Panc1 (cell line): ENCODE measurements at regions not wholly inside any gene's neighbourhood (a gene's known extent, or its start where the extent isn't known, plus 50 kb on each side); places are given as distances from the start of the nearest gene placed in this dataset.

Source experiments
- ATAC-seq: fragments of 200-7000 bp; cut with Tn5 transposase; 2 replicates; pipeline ENCODE4 v1.9.1; 2020; ENCODE audit warnings: mild to moderate bottlenecking, moderate library complexity
- BruUV-seq: library from RNA; stranded (reverse); fragments of 400-500 nt; replicated peaks from 2 replicates; lab custom pipeline; 2021; lab: Mats Ljungman, UMichigan
- CTCF ChIA-PET: fragments of 300-600 bp; sonication (Branson Sonifier 250); formaldehyde crosslinking; loops from one replicate; lab custom pipeline; 2022; ENCODE audit warnings: antibody characterized with exemption; lab: Charles Lee
- POLR2A ChIA-PET: fragments of 300-600 bp; sonication (Branson Sonifier 250); formaldehyde crosslinking; loops from one replicate; lab custom pipeline; 2022; ENCODE audit warnings: antibody characterized with exemption; lab: Charles Lee
- DNase-seq: peaks from one replicate; pipeline ENCODE4 v3.0.0-alpha.2; 2010; ENCODE audit warnings: low read depth, low spot score
- H3K27ac ChIP-seq: 2 replicates; pipeline ENCODE4 v1.5.1; 2011; ENCODE audit warnings: mild to moderate bottlenecking, low read length, inconsistent platforms
- H3K27me3 ChIP-seq: fragments of 200-500 bp; sonication (Bioruptor generic); 2 replicates; pipeline ENCODE4 v1.6.0; 2014; ENCODE audit warnings: low read length, inconsistent platforms; ENCODE audit not compliant: control insufficient read depth, insufficient read depth
- H3K36me3 ChIP-seq: fragments of 200-500 bp; sonication (Bioruptor generic); 2 replicates; pipeline ENCODE4 v1.5.1; 2014; ENCODE audit warnings: inconsistent platforms, mild to moderate bottlenecking, low read length, moderate library complexity; ENCODE audit not compliant: control insufficient read depth, insufficient read depth
- H3K4me1 ChIP-seq: 2 replicates; pipeline ENCODE4 v1.5.1; 2011; ENCODE audit warnings: inconsistent platforms, mild to moderate bottlenecking, low read length, moderate library complexity; ENCODE audit not compliant: control insufficient read depth, insufficient read depth
- H3K4me3 ChIP-seq, 2 experiments: 2 replicates each; pipeline ENCODE4 v1.5.1; 2011 to 2012; ENCODE audit warnings: low read depth in 2 of 2, low read length in 2 of 2, mild to moderate bottlenecking in 2 of 2, inconsistent platforms in 1 of 2, moderate library complexity in 1 of 2
- H3K9me3 ChIP-seq: fragments of 200-500 bp; sonication (Bioruptor generic); 2 replicates; pipeline ENCODE4 v1.5.1; 2014; ENCODE audit warnings: low read depth, mild to moderate bottlenecking, inconsistent platforms, low read length, moderate library complexity; ENCODE audit not compliant: control insufficient read depth, insufficient read depth
- CTCF ChIP-seq: fragments of 450-650 bp; IDR thresholded peaks from 2 replicates; pipeline ENCODE4 v1.5.1; 2017; ENCODE audit warnings: mild to moderate bottlenecking
- POLR2AphosphoS5 ChIP-seq: IDR thresholded peaks from 2 replicates; pipeline ENCODE4 v1.6.1; 2012; ENCODE audit warnings: mild to moderate bottlenecking, low read depth, low read length, moderate library complexity
- REST ChIP-seq, 2 experiments: IDR thresholded peaks; 2 replicates each; pipeline ENCODE4 v1.6.1; 2011 to 2012; ENCODE audit warnings: low read depth in 2 of 2, control low read depth in 1 of 2, low read length in 1 of 2, mild to moderate bottlenecking in 1 of 2, moderate library complexity in 1 of 2; ENCODE audit not compliant: insufficient read depth in 1 of 2
- SIN3A ChIP-seq: IDR thresholded peaks from 2 replicates; pipeline ENCODE4 v1.6.1; 2012; ENCODE audit warnings: low read depth, mild to moderate bottlenecking, low read length, moderate library complexity, borderline replicate concordance; ENCODE audit not compliant: insufficient read depth
- TCF7L2 ChIP-seq: IDR thresholded peaks from 2 replicates; pipeline ENCODE4 v1.6.1; 2011; ENCODE audit warnings: mild to moderate bottlenecking, low read depth, low read length, inconsistent platforms
- in situ Hi-C: cut with HindIII; loops from 2 replicates; pipeline ENCODE4 v1.10.0; 2016; ENCODE audit warnings: low sequenced_read_pairs, low pct_unique_long_range_greater_than_20kb
- intact Hi-C: fragments of 100-400 bp; cut with micrococcal nuclease; formaldehyde crosslinking; loops from one replicate; pipeline ENCODE4 v1.10.0; 2022; ENCODE audit not compliant: unreplicated experiment

DNA sequence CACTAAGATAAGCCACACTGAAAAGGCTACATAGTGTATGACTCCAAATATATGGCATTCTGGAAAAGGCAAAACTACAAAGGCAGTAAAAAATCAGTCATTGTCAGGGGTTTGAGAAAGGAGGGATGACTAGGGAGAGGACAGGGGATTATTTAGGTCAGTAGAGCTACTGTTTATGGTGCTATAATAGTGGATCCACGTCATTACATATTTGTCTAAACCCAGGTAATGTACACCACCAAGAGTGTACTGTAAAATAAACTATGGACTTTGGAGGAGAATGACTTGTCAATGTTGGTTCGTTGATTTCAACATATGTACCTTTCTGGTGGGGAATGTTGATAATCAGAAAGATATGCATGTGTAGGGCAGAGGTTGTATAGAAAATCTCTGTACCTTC, 837.6 kb downstream of the FAM133A start:
- BruUV-seq: no TSS peak
- Histone ChIP-seq H3K27me3 (no peaks in the 10 kb centered on the region), H3K4me3 (no peak overlapping the region), H3K9me3 (no peaks in the 10 kb centered on the region), H3K4me1 (no peaks in the 10 kb centered on the region), H3K27ac (no peak overlapping the region), H3K36me3 (no peaks in the 10 kb centered on the region)
- CTCF ChIA-PET: no interaction called here
- DNase-seq (no peak), ATAC-seq (no peak)
- in situ Hi-C loops: no loop called here
- POLR2A ChIA-PET: no interaction called here
- TF ChIP-seq CTCF (no peak), TCF7L2 (no peak), POLR2AphosphoS5 (no peak), SIN3A (no peak), REST (IDR thresholded peaks at IDR 0.05; ENCODE audit: insufficient read depth in 1 of 2, low read depth in 2 of 2, low read length in 1 of 2) (no peak)
- intact Hi-C loops: no loop called here

- in situ Hi-C loops: no loop called here
- ATAC-seq (no peak), DNase-seq (no peak)
- H3K36me3 ChIP-seq: no peaks in the 10 kb centered on the region
- ChIA-PET CTCF (no interaction called here), POLR2A (no interaction called here)
- no peaks in the 10 kb centered on the region for H3K27me3 ChIP-seq
- intact Hi-C loops: no loop called here
- no peak for TF ChIP-seq TCF7L2
- TF ChIP-seq CTCF: no peak
- TF ChIP-seq POLR2AphosphoS5: no peak
- no peak for TF ChIP-seq REST (IDR thresholded peaks at IDR 0.05; ENCODE audit: insufficient read depth in 1 of 2, low read depth in 2 of 2, low read length in 1 of 2)
- TF ChIP-seq SIN3A: no peak
- H3K4me3 ChIP-seq: no peak overlapping the region
- H3K4me1 ChIP-seq: no peaks in the 10 kb centered on the region
- BruUV-seq: no TSS peak
- no peak overlapping the region for H3K27ac ChIP-seq
- no peaks in the 10 kb centered on the region for H3K9me3 ChIP-seq
Observed at GRCh38 chrX:94515009-94515408, 841.0 kb downstream of the FAM133A start.
